ENCODE measurements at regions not wholly inside any gene's neighbourhood (a gene's known extent, or its start where the extent isn't known, plus 50 kb on each side); places are given as distances from the start of the nearest gene placed in this dataset.

- no peak for DNase-seq
Measured at GRCh38 chr11:31887180-31887579, 76.1 kb upstream of the PAX6 start.

DNA sequence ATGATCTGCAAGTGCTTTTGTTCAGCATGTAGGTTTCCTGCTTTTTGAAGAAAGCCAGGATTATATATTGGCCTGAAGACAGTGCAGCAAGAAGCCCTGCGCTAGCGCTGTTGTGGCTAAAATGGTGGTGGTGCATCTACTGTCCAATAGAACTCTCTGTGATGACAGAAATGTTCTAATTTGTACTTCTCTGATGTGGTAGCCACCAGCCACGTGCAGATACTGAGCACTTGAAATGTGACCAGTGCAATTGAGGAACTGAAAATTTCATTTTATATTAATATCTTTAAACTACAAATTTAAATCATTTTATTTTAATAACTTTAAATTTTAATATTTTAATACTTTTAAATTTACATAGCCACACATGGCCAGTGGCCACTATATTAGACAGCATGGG is 73.0 kb upstream of the PAX6 start:
- DNase-seq: no peak

- DNase-seq: no peak
Measured at GRCh38 chr11:31883435-31883834, 72.3 kb upstream of the PAX6 start.

- no peak for DNase-seq
Measured at GRCh38 chr11:31882951-31883392, 71.8 kb upstream of the PAX6 start.

- no peak for DNase-seq
Measured at GRCh38 chr11:31881825-31882224, 70.7 kb upstream of the PAX6 start.

- no peak for DNase-seq
Measured at GRCh38 chr11:31879681-31880080, 68.6 kb upstream of the PAX6 start.

DNA sequence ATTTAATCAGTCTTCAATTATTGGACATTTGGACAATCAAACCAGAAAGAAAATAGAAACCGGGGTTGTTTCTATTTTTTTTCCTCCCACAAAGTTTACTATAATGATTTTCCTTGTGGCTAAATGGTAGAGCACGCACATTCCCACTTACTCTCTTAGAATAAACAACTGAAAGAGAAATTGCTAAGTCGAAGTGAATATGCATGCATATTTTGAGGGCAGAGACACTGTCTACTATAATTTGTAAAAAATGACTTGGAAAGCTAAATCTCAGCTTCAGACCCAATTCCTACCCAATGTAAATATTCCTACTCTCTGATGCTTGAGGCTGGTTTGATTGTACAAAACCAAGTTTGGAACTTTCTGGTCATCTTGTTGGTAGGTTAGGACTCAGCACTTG is 66.7 kb upstream of the PAX6 start:
- DNase-seq: no peak

DNA sequence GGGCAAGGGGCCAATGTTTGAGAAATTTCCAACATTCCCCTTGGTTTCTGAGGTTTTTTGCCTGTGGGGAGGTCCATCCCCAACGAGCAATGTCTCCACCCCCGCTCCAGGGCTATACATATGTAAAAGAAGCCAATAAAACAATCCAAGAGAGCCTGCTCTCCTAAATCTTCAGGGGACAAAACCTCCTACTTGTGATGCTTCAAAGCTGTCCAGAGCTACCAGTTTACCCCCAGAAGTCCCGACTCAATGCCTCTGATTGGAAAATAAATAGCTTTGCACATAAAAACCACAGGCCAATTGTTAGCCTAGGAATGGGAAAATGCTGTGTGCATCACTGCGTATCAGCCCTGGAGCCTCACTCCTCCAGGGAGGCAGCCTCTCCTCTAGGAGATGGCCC is 66.0 kb upstream of the PAX6 start:
- no peak for DNase-seq

DNA sequence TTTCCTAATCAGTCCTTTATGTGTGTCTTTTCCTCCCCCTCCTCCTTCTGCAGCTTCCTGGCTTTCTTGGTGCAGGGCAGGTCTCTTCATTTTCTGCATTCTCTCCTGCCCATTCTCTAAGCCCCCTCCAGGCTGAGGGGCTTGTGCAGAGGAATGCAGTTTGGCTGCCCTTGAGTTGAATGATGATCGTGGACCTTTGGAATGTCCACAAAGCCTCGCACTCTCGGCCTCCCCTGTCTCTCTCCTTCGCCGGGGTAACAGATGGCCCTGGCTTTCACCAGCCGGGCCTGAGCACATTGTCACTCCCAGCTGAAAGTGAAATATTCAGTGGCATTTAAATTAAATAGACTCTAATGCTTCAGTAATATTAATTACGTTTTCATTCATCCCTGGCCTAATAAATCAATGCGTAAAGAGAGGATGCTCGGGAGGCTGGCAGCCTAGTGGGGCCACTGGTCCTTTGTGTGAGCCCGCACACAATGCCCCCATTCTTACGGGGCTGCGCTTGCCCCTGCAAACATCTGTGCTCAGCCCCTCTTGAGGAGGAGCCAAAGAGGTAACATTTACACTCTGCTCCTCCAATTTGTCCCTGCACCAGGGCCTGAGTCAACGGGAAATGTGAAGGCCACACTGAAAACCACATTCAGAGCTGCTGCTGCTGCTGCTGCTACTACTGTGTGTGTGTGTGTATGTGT is 64.9 kb upstream of the PAX6 start:
- DNase-seq: no peak

GRCh38 chr11:31874631-31875191 is 63.6 kb upstream of the PAX6 start:
- DNase-seq: peak; percentile 41

GRCh38 chr11:31873124-31873523 is 62.0 kb upstream of the PAX6 start:
- no peak for DNase-seq

DNA sequence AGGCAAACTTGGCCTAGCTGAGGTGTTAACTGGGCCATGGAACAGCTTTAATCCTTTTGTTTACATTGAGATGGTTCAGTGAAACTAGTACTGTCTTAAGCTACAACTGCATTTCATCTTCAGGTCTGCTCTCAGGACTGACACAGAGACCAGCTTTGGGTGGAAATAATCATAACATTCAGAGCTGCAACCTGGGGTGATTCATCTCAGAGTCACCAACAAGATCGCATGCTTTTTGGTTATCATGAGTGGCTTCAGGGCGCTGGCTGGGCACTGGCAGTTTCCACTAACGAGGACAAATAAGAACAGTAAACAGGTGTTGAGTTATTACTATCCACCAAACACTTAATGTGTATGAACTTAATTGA is 60.9 kb upstream of the PAX6 start:
- DNase-seq: no peak

GRCh38 chr11:31871310-31872075 is 60.4 kb upstream of the PAX6 start:
- DNase-seq: no peak

DNA sequence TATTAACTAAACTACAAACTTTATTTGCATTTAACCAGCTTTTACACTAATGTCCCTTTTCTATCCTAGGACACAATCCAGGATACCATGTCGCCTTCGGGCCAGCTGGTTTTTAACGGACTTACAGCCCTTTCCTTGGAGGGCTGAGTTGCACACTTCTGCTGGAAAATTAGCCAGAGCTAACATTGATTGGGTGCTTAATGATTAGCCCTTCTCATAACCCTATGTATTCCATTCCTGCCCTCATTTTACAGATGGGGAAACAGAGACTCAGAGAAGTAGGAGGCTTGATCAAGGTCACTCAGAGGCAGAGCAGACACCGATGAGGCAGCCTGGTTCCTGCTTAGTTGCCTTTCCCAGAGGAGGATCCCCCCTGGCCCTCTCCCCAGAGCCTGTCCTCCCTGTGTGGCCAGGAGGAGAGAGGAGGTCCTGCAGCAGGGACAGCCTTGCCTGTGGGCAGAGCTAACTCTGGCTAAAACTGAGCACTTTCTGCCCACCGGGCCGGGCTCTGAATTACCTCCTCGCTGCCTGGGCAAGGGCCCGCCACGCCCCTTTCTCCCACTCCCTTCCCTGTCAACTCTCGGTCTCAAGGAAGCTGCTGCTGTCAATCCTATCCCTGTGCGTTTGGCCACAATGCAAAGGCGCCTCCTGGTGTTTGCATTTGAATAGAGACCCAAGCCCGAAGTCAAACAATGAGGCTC is 59.6 kb upstream of the PAX6 start:
- peak; percentile 66 for DNase-seq

DNA sequence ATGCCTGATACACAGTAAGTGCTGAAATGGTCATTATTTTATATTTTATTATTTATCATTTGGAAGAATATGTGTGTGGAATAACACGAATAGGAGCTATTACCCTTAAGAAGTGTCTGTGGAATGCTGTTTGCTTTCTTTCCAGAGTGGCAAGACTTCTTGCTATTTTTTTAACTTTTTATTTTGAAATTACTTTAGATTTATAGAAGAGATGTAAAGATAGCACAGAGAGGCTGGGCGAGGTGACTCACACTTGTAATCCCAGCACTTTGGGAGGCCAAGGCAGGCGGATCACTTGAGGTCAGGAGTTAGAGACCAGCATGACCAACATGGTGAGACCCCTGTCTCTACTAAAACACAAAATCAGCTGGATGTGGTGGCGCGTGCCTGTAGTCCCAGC is 58.9 kb upstream of the PAX6 start:
- DNase-seq: no peak

- DNase-seq: no peak
Measured at GRCh38 chr11:31865606-31866300, 54.6 kb upstream of the PAX6 start.

- no peak for DNase-seq
Measured at GRCh38 chr11:31863170-31863832, 52.2 kb upstream of the PAX6 start.

DNA sequence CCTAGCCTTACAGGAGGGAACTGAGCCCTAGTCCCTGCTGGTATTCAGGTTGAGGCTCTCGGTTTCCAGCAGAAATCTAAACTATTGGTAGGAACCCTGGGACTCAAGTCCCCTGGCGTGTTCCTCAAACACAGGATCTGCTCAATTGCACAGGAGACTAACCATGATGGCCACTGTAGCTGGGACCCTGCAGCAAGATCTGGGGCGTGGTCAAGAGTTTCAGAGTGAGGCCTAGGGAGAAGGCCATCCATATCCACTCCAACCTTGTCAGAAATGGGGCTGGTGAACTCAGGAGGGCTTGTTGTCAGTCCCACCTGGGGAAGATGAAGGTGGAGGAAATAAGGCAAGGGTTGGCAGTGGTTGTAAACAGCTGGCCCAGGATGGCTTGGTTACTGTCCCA is 49.9 kb upstream of the PAX6 start:
- DNase-seq: no peak

Measured in NCI-H1105 treated with DMSO at 0.1 percent for 48 hours (cell line).